Hepatocyte (in vitro differentiated cells): ENCODE measurements at regions not wholly inside any gene's neighbourhood (a gene's known extent, or its start where the extent isn't known, plus 50 kb on each side); places are given as distances from the start of the nearest gene placed in this dataset.
A peak's percentile ranks its signal among the peaks of the same experiment; 100 is the strongest.

ENCODE experiments used
- DNase-seq: peaks from one replicate; pipeline ENCODE4 v3.0.0-alpha.2; 2016; ENCODE audit warnings: low spot score
- H2AFZ ChIP-seq: fragments of 200-600 bp; sonication (generic); 2 replicates; pipeline ENCODE4 v1.6.0; 2016; ENCODE audit warnings: antibody characterized with exemption, mild to moderate bottlenecking
- H3K27ac ChIP-seq: fragments of 200-600 bp; sonication (generic); 2 replicates; pipeline ENCODE4 v1.5.1; 2016; ENCODE audit warnings: mild to moderate bottlenecking
- H3K27me3 ChIP-seq: fragments of 200-600 bp; sonication (generic); 2 replicates; pipeline ENCODE4 v1.6.1; 2016
- H3K36me3 ChIP-seq: fragments of 200-600 bp; sonication (generic); replicated peaks from 2 replicates; pipeline ENCODE4 v1.5.1; 2016; ENCODE audit warnings: low read depth; ENCODE audit not compliant: insufficient read depth
- H3K4me1 ChIP-seq: fragments of 200-600 bp; sonication (generic); 2 replicates; pipeline ENCODE4 v1.5.1; 2016; ENCODE audit warnings: mild to moderate bottlenecking, moderate library complexity; ENCODE audit not compliant: insufficient read depth
- H3K4me2 ChIP-seq: fragments of 200-600 bp; sonication (generic); 2 replicates; pipeline ENCODE4 v1.6.0; 2016
- H3K4me3 ChIP-seq: fragments of 200-600 bp; sonication (generic); 2 replicates; pipeline ENCODE4 v1.5.1; 2016; ENCODE audit warnings: mild to moderate bottlenecking
- H3K79me2 ChIP-seq: fragments of 200-600 bp; sonication (generic); 2 replicates; pipeline ENCODE4 v1.6.0; 2017; ENCODE audit warnings: mild to moderate bottlenecking
- H3K9me2 ChIP-seq: fragments of 200-600 bp; sonication (generic); replicated peaks from 2 replicates; pipeline ENCODE4 v1.6.0; 2017; ENCODE audit warnings: mild to moderate bottlenecking; ENCODE audit not compliant: insufficient read depth
- H3K9me3 ChIP-seq: fragments of 200-600 bp; sonication (generic); 2 replicates; pipeline ENCODE4 v1.5.1; 2016; ENCODE audit warnings: low read depth, mild to moderate bottlenecking
- H4K20me1 ChIP-seq: fragments of 200-600 bp; sonication (generic); 2 replicates; pipeline ENCODE4 v1.6.0; 2016; ENCODE audit warnings: mild to moderate bottlenecking; ENCODE audit not compliant: insufficient read depth, poor library complexity, severe bottlenecking
- CTCF ChIP-seq: fragments of 200-600 bp; sonication (generic); IDR thresholded peaks from 2 replicates; pipeline ENCODE4 v1.5.1; 2016; ENCODE audit warnings: antibody characterized with exemption, mild to moderate bottlenecking; ENCODE audit not compliant: poor library complexity
- EZH2 ChIP-seq: fragments of 200-600 bp; sonication (generic); IDR thresholded peaks from 2 replicates; pipeline ENCODE4 v1.6.1; 2016; ENCODE audit warnings: antibody characterized with exemption, mild to moderate bottlenecking, borderline replicate concordance
- EZH2phosphoT487 ChIP-seq: fragments of 200-600 bp; sonication (generic); IDR thresholded peaks from one replicate; pipeline ENCODE4 v1.6.1; 2018; ENCODE audit warnings: antibody characterized with exemption, mild to moderate bottlenecking, low read depth, moderate library complexity; ENCODE audit not compliant: unreplicated experiment, severe bottlenecking
- WGBS: methylation state at CpG from one replicate; pipeline ENCODE4 v1.1.6; 2016; ENCODE audit warnings: low lambda C conversion rate; ENCODE audit errors: missing lambda C conversion rate; 5-methylcytosine and 5-hydroxymethylcytosine counted together

- DNase-seq: no peak
- no peaks in the 10 kb centered on the region for H3K27me3 ChIP-seq
- no peaks in the 10 kb centered on the region for H3K9me2 ChIP-seq
- no peaks in the 10 kb centered on the region for H4K20me1 ChIP-seq
- H3K27ac ChIP-seq: no peak overlapping the region
- WGBS: 100% methylated on average over 1 of the region's 1 CpG
- no peak overlapping the region for H3K4me3 ChIP-seq
- peaks cover 4% of the 10 kb centered on the region for H3K4me1 ChIP-seq
- H2AFZ ChIP-seq: no peak overlapping the region
- TF ChIP-seq EZH2 (no peak), CTCF (no peak), EZH2phosphoT487 (no peak)
- no peaks in the 10 kb centered on the region for H3K9me3 ChIP-seq
- peaks cover 42% of the 10 kb centered on the region for H3K79me2 ChIP-seq
- no peak overlapping the region for H3K4me2 ChIP-seq
- no peaks in the 10 kb centered on the region for H3K36me3 ChIP-seq
Measured at GRCh38 chr21:16201718-16202117, 471.9 kb downstream of the USP25 start.

GRCh38 chr21:16205527-16205926, 475.7 kb downstream of the USP25 start:
- H3K4me3 ChIP-seq: no peak overlapping the region
- TF ChIP-seq EZH2 (no peak), EZH2phosphoT487 (no peak), CTCF (no peak)
- H3K4me2 ChIP-seq: no peak overlapping the region
- H3K79me2 ChIP-seq: peaks cover 15% of the 10 kb centered on the region
- no peak overlapping the region for H3K27ac ChIP-seq
- no peak overlapping the region for H2AFZ ChIP-seq
- H3K9me3 ChIP-seq: no peaks in the 10 kb centered on the region
- H3K27me3 ChIP-seq: no peaks in the 10 kb centered on the region
- H3K36me3 ChIP-seq: no peaks in the 10 kb centered on the region
- 88% methylated on average over 3 of the region's 3 CpGs for WGBS
- H3K9me2 ChIP-seq: no peaks in the 10 kb centered on the region
- H4K20me1 ChIP-seq: no peaks in the 10 kb centered on the region
- no peak for DNase-seq
- no peaks in the 10 kb centered on the region for H3K4me1 ChIP-seq

DNA sequence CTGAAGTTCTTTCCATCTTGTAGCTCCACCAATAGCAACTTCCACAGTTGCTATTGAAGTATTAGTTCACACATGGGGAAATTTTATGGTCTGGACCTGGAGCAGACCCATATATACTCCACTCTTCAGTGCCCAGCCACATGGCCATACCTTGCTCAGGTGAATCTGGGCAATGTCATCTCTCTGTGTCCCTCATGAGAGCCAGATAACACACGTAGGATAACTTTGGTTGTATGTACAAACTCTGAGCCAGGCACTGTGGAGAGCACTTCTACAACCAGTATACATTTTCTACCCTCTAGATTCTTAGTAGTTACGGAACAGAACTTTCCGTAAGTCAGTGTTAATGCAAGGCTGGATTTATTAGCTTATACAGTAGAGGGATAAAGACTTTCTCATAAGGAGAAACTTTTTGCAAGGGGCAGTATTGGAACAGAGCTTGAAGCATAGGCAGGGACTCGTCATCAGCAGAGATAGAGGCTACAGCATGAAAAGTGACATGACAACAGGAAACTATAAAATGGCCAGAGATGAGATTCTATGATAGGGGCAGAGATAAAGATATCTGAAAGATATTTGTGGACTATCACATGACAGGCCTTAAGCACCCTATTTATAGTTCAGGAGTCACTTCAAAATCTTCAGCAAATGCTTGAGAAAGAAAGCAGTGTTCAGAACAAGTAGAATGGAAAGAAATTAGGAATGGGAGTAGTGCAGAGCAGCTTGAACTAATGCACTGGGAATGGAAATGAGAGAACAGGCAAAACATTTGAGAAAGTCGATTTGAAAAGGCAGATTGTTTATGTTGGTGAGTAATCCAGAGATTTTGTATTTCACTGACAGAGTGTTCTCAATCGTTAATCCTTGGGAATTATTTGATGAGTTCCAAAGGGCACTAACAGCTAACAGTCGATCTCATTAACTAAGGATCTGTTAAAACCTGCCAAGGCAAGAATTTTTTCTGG, 481.8 kb downstream of the USP25 start:
- Histone ChIP-seq H3K27ac (peak overlapping the region; percentile 76), H3K9me2 (no peaks in the 10 kb centered on the region), H2AFZ (peak overlapping the region; percentile 27), H3K4me3 (no peak overlapping the region), H3K27me3 (no peaks in the 10 kb centered on the region), H3K36me3 (no peaks in the 10 kb centered on the region), H3K4me2 (peak overlapping the region; percentile 67), H4K20me1 (no peaks in the 10 kb centered on the region), H3K4me1 (peaks cover 16% of the 10 kb centered on the region), H3K79me2 (peaks cover 2% of the 10 kb centered on the region), H3K9me3 (no peaks in the 10 kb centered on the region)
- 47% methylated on average over 7 of the region's 7 CpGs for WGBS
- no peak for TF ChIP-seq CTCF
- TF ChIP-seq EZH2: no peak
- no peak for TF ChIP-seq EZH2phosphoT487
- no peak for DNase-seq
